BE2C (cell line): ENCODE measurements at regions not wholly inside any gene's neighbourhood (a gene's known extent, or its start where the extent isn't known, plus 50 kb on each side); places are given as distances from the start of the nearest gene placed in this dataset.

Source experiments
- DNase-seq: peaks from one replicate; pipeline ENCODE4 v3.0.0-alpha.2; 2020
- H3K27me3 ChIP-seq: fragments of 250-450 bp; sonication (Bioruptor Pico); 2 replicates; pipeline ENCODE4 v1.5.1; 2020; ENCODE audit warnings: mild to moderate bottlenecking
- H3K36me3 ChIP-seq: fragments of 250-450 bp; sonication (Bioruptor Pico); 2 replicates; pipeline ENCODE4 v1.5.1; 2020; ENCODE audit warnings: mild to moderate bottlenecking
- H3K4me1 ChIP-seq: fragments of 250-450 bp; sonication (Bioruptor Pico); 2 replicates; pipeline ENCODE4 v1.5.1; 2020
- H3K4me3 ChIP-seq: 2 replicates; pipeline ENCODE4 v1.5.1; 2011; ENCODE audit warnings: low read depth, low read length
- H3K9me3 ChIP-seq: fragments of 250-450 bp; sonication (Bioruptor Pico); 2 replicates; pipeline ENCODE4 v1.5.1; 2020
- TF ChIP-seq, protein P1 (sequence below): IDR thresholded peaks from 2 replicates; pipeline ENCODE4 v1.5.1; 2012; ENCODE audit warnings: mild to moderate bottlenecking, low read depth, low read length

DNA sequence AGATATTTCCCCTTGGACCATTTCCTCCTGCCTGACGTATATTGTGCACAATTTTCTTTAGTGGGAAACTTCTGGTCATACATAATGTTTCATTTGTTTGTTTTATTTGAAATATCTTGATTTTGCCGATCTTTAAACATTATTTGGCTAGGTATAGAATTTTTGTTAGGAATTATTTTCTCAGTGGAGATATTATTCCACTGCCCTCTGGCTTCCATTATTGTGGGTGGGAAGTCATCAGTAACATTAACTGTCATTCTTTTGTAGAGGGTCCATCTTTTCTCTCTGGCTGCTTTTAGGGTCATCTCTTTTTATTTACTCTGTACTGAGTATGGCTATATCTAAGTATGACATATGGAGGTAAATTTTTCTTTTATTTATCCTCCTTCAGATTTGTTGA lies 135.5 kb upstream of the LIPC start:
- Histone ChIP-seq H3K4me3 (no peak overlapping the region), H3K9me3 (no peaks in the 10 kb centered on the region), H3K36me3 (no peaks in the 10 kb centered on the region), H3K27me3 (no peaks in the 10 kb centered on the region), H3K4me1 (no peaks in the 10 kb centered on the region)
- TF ChIP-seq, protein P1, sequence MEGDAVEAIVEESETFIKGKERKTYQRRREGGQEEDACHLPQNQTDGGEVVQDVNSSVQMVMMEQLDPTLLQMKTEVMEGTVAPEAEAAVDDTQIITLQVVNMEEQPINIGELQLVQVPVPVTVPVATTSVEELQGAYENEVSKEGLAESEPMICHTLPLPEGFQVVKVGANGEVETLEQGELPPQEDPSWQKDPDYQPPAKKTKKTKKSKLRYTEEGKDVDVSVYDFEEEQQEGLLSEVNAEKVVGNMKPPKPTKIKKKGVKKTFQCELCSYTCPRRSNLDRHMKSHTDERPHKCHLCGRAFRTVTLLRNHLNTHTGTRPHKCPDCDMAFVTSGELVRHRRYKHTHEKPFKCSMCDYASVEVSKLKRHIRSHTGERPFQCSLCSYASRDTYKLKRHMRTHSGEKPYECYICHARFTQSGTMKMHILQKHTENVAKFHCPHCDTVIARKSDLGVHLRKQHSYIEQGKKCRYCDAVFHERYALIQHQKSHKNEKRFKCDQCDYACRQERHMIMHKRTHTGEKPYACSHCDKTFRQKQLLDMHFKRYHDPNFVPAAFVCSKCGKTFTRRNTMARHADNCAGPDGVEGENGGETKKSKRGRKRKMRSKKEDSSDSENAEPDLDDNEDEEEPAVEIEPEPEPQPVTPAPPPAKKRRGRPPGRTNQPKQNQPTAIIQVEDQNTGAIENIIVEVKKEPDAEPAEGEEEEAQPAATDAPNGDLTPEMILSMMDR, result no peak
- DNase-seq, result no peak

DNA sequence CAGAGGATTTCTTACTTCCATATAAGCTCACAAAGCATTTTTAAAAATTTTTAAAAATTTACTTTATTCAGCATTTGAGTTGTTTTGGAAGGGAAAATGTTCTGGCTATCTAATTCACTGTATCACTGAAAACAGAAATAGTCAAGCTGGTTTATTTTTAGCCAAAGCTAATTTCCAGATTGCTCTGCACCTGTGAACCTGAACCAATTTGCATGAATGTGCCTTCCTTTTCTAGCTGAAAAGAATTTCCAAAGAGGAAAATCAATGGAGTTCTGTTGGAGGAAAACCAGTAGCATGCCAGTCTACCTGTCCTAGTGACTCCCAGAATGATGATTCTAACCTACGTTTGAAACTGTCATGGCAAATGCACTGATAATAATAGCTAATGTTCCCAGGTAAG lies 134.2 kb upstream of the LIPC start:
- Histone ChIP-seq H3K4me3 (no peak overlapping the region), H3K36me3 (no peaks in the 10 kb centered on the region), H3K4me1 (no peaks in the 10 kb centered on the region), H3K9me3 (no peaks in the 10 kb centered on the region), H3K27me3 (no peaks in the 10 kb centered on the region)
- TF ChIP-seq, protein P1, result no peak
- DNase-seq, result no peak

DNA sequence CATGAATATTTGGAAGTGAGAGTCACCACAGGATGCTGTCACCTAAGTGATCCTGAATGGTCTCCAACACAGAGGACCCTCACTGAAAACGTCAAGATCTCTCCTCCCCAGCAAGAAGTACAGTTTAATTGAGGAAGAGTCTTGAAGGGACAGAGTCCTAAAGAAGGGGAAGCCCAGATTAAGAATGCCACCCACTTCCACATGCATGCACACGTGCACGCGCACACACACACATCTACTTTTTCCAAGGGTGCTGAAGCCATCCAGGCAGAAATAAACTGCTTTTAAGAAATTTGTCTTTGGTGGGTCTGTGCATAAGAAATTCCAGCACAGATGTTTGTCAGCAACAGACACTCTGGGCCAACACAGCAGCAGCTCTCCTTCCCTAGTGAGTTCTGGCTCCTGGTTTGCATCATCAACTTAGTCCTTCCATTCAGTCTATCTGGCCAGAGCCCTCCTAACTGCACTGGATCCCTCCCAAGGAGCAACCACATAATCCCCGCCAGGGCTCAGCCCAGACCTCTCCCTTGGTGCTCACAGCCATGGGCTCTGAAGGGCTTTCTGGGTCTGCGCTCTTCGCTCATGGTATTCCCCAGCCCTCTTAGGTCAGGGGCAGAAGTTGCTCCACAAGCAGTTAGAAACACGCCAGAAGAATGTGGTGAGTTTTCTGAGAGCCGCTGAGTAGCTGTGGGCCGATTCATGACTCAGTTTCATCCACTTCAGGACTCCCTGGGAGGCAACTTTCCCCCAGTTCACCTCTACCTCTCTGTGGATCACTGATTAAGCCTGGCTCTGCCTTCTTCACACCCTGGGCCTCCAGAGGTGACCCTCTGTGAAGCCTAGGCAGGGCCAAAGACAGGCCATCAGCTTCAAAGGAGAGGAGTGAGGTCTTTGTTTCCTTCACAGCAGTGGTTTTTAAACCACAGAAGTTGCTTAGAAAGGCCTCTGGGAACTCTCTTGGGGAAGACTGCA lies 132.6 kb upstream of the LIPC start:
- no peaks in the 10 kb centered on the region for H3K9me3 ChIP-seq

DNA sequence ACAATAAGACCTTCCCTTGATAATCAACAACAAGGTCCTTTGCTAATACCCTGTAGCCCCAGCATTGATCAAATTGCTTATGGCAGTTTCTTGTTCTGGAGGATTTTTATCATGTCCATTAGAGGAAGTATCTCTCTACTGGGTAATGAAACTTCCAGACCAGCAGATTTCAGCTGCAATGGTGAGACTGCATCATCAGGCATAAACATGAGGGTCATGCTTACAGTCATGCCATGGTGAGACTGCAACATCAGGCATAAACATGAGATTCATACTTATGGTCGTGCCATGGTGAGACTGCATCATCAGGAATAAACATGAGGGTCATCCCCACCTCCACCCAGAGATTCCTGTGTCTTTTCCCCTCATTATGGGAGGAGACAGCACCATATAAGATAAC lies 129.0 kb upstream of the LIPC start:
- H3K9me3 ChIP-seq, result no peaks in the 10 kb centered on the region
- no peak overlapping the region for H3K4me3 ChIP-seq
- H3K4me1 ChIP-seq, result peaks cover 10% of the 10 kb centered on the region
- TF ChIP-seq, protein P1, result no peak
- no peak for DNase-seq
- no peaks in the 10 kb centered on the region for H3K27me3 ChIP-seq
- H3K36me3 ChIP-seq, result no peaks in the 10 kb centered on the region

More for the DNA sequence above, 132.6 kb upstream of the LIPC start:
- no peaks in the 10 kb centered on the region for H3K27me3 ChIP-seq
- H3K4me1 ChIP-seq, result no peaks in the 10 kb centered on the region; the same call in 1 of the 2 replicates
- no peaks in the 10 kb centered on the region for H3K36me3 ChIP-seq
- no peak overlapping the region for H3K4me3 ChIP-seq
- DNase-seq, result no peak
- TF ChIP-seq, protein P1, result no peak

DNA sequence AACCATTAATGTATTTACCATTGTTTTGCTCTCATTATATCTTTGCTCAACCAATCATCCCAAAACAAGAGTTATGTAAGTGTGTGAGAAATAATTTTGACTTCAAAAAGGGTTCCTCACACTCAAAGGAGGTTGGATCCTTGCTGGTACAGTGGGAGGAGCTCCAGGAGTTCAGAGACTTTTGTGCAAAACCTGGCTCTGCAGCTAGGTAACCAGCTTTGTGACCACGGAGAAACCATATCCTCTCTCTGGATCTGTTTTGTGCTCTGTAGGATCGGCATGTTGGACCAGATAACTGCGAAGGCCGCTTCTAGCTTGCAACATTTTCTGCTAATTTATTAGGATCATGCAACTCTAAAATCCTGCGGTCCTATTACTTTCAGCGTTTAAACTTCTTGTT lies 128.6 kb upstream of the LIPC start:
- Histone ChIP-seq H3K36me3 (no peaks in the 10 kb centered on the region), H3K4me1 (peaks cover 10% of the 10 kb centered on the region), H3K4me3 (no peak overlapping the region), H3K27me3 (no peaks in the 10 kb centered on the region), H3K9me3 (no peaks in the 10 kb centered on the region)
- DNase-seq, result no peak
- TF ChIP-seq, protein P1, result no peak
